GM06990 (cell line): ENCODE measurements at regions not wholly inside any gene's neighbourhood (a gene's known extent, or its start where the extent isn't known, plus 50 kb on each side); places are given as distances from the start of the nearest gene placed in this dataset.

ENCODE experiments used
- DNase-seq: peaks from one replicate; pipeline ENCODE4 v3.0.0-alpha.2; 2011; ENCODE audit not compliant: insufficient read length; ENCODE audit errors: extremely low read depth
- H3K27me3 ChIP-seq: replicated peaks from 2 replicates; pipeline ENCODE4 v1.6.0; 2011; ENCODE audit warnings: low read length; ENCODE audit not compliant: control insufficient read depth, insufficient read depth
- H3K36me3 ChIP-seq: 2 replicates; pipeline ENCODE4 v1.5.1; 2011; ENCODE audit warnings: low read length; ENCODE audit not compliant: control insufficient read depth, insufficient read depth
- H3K4me3 ChIP-seq: replicated peaks from 2 replicates; pipeline ENCODE4 v1.5.1; 2011; ENCODE audit warnings: low read depth, mild to moderate bottlenecking, control low read depth, low read length
- CTCF ChIP-seq: IDR thresholded peaks from 2 replicates; pipeline ENCODE4 v1.5.1; 2011; ENCODE audit warnings: low read length, control low read depth, mild to moderate bottlenecking, inconsistent platforms; ENCODE audit not compliant: insufficient read depth, poor library complexity, severe bottlenecking

GRCh38 chr1:218969006-218969405 lies 204.7 kb upstream of the LYPLAL1 start:
- H3K27me3 ChIP-seq = no peaks in the 10 kb centered on the region
- no peak for TF ChIP-seq CTCF
- no peak for DNase-seq
- H3K36me3 ChIP-seq = no peaks in the 10 kb centered on the region
- no peak overlapping the region for H3K4me3 ChIP-seq

- TF ChIP-seq CTCF = no peak
- Histone ChIP-seq H3K36me3 (no peaks in the 10 kb centered on the region), H3K27me3 (no peaks in the 10 kb centered on the region), H3K4me3 (no peak overlapping the region)
- DNase-seq = no peak
Measured at GRCh38 chr1:218970397-218970990, 203.2 kb upstream of the LYPLAL1 start.

GRCh38 chr1:218971156-218971555 lies 202.5 kb upstream of the LYPLAL1 start:
- DNase-seq = no peak
- H3K27me3 ChIP-seq = no peaks in the 10 kb centered on the region
- no peak for TF ChIP-seq CTCF
- no peak overlapping the region for H3K4me3 ChIP-seq
- H3K36me3 ChIP-seq = no peaks in the 10 kb centered on the region

GRCh38 chr1:218980881-218981280 lies 192.8 kb upstream of the LYPLAL1 start:
- no peaks in the 10 kb centered on the region for H3K27me3 ChIP-seq
- no peak for DNase-seq
- TF ChIP-seq CTCF = no peak
- H3K4me3 ChIP-seq = no peak overlapping the region
- H3K36me3 ChIP-seq = no peaks in the 10 kb centered on the region

GRCh38 chr1:218982482-218982881 lies 191.2 kb upstream of the LYPLAL1 start:
- no peak for TF ChIP-seq CTCF
- no peak overlapping the region for H3K4me3 ChIP-seq
- DNase-seq = no peak
- no peaks in the 10 kb centered on the region for H3K36me3 ChIP-seq
- H3K27me3 ChIP-seq = no peaks in the 10 kb centered on the region

- no peaks in the 10 kb centered on the region for H3K27me3 ChIP-seq
- H3K36me3 ChIP-seq = no peaks in the 10 kb centered on the region
- TF ChIP-seq CTCF = no peak
- DNase-seq = no peak
- no peak overlapping the region for H3K4me3 ChIP-seq
Measured at GRCh38 chr1:218983433-218983832, 190.2 kb upstream of the LYPLAL1 start.
